Loucy (cell line): ENCODE measurements at regions not wholly inside any gene's neighbourhood (a gene's known extent, or its start where the extent isn't known, plus 50 kb on each side); places are given as distances from the start of the nearest gene placed in this dataset.

Source experiments
- H2AFZ ChIP-seq: fragments of 200-600 bp; sonication (generic); 2 replicates; pipeline ENCODE4 v1.6.0; 2016; ENCODE audit warnings: antibody characterized with exemption, mild to moderate bottlenecking, low read length, moderate library complexity
- H3F3A ChIP-seq: fragments of 200-600 bp; 2 replicates; pipeline ENCODE4 v1.6.0; 2016; ENCODE audit warnings: antibody characterized with exemption, low read depth, mild to moderate bottlenecking
- H3K27me3 ChIP-seq: fragments of 200-600 bp; sonication (generic); 2 replicates; pipeline ENCODE4 v1.6.1; 2014; ENCODE audit warnings: low read length, mild to moderate bottlenecking; ENCODE audit not compliant: insufficient read depth, poor library complexity, severe bottlenecking
- H3K36me3 ChIP-seq: fragments of 200-600 bp; sonication (generic); 2 replicates; pipeline ENCODE4 v1.6.1; 2016; ENCODE audit warnings: low read length; ENCODE audit not compliant: insufficient read depth
- H3K4me1 ChIP-seq: fragments of 200-600 bp; sonication (generic); 2 replicates; pipeline ENCODE4 v1.5.1; 2014; ENCODE audit warnings: low read length, mild to moderate bottlenecking; ENCODE audit not compliant: insufficient read depth, poor library complexity, severe bottlenecking
- H3K4me2 ChIP-seq: fragments of 200-600 bp; sonication (generic); 2 replicates; pipeline ENCODE4 v1.6.0; 2014; ENCODE audit warnings: antibody characterized with exemption, low read length, low read depth, mild to moderate bottlenecking; ENCODE audit not compliant: poor library complexity, severe bottlenecking
- H3K4me3 ChIP-seq: fragments of 200-600 bp; sonication (generic); 2 replicates; pipeline ENCODE4 v1.5.1; 2014; ENCODE audit warnings: low read length, mild to moderate bottlenecking, mixed read lengths; ENCODE audit not compliant: poor library complexity, severe bottlenecking
- H3K79me2 ChIP-seq: fragments of 200-600 bp; sonication (generic); 2 replicates; pipeline ENCODE4 v1.6.1; 2014; ENCODE audit warnings: low read length; ENCODE audit not compliant: insufficient read depth
- H3K9ac ChIP-seq: fragments of 200-600 bp; sonication (generic); 2 replicates; pipeline ENCODE4 v1.6.0; 2014; ENCODE audit warnings: mild to moderate bottlenecking, low read depth, low read length, moderate library complexity; ENCODE audit not compliant: poor library complexity, severe bottlenecking
- H3K9me2 ChIP-seq: fragments of 200-600 bp; sonication (generic); replicated peaks from 2 replicates; pipeline ENCODE4 v1.6.1; 2016; ENCODE audit warnings: low read depth, low read length, mixed read lengths
- H3K9me3 ChIP-seq: fragments of 200-600 bp; sonication (generic); 2 replicates; pipeline ENCODE4 v1.6.1; 2014; ENCODE audit warnings: mild to moderate bottlenecking, antibody characterized with exemption, low read length, low read depth; ENCODE audit not compliant: insufficient read depth
- H4K20me1 ChIP-seq: fragments of 200-600 bp; sonication (generic); 2 replicates; pipeline ENCODE4 v1.6.0; 2014; ENCODE audit warnings: antibody characterized with exemption, low read length, mild to moderate bottlenecking; ENCODE audit not compliant: insufficient read depth, poor library complexity, severe bottlenecking
- CTCF ChIP-seq: fragments of 200-600 bp; sonication (generic); conservative IDR thresholded peaks from 2 replicates; pipeline ENCODE4 v1.5.1; 2014; ENCODE audit warnings: mild to moderate bottlenecking, antibody characterized with exemption, low read length
- EZH2phosphoT487 ChIP-seq: fragments of 200-600 bp; IDR thresholded peaks from 2 replicates; pipeline ENCODE4 v1.6.1; 2018; ENCODE audit warnings: antibody characterized with exemption, mild to moderate bottlenecking, moderate library complexity, borderline replicate concordance

- no peaks in the 10 kb centered on the region for H3K79me2 ChIP-seq
- no peak overlapping the region for H3K4me3 ChIP-seq
- no peaks in the 10 kb centered on the region for H3K9me2 ChIP-seq
- no peaks in the 10 kb centered on the region for H3K4me1 ChIP-seq
- no peaks in the 10 kb centered on the region for H3K27me3 ChIP-seq
- no peak overlapping the region for H3K9ac ChIP-seq
- H3F3A ChIP-seq: no peaks in the 10 kb centered on the region
- TF ChIP-seq EZH2phosphoT487 (no peak), CTCF (no peak)
- no peak overlapping the region for H3K4me2 ChIP-seq
- H4K20me1 ChIP-seq: no peaks in the 10 kb centered on the region
- no peak overlapping the region for H2AFZ ChIP-seq
- H3K36me3 ChIP-seq: no peaks in the 10 kb centered on the region
- H3K9me3 ChIP-seq: no peaks in the 10 kb centered on the region
Measured at GRCh38 chr2:59204040-59204439, 962.9 kb upstream of the FANCL start.

GRCh38 chr2:59196491-59196890, 955.4 kb upstream of the FANCL start:
- H3K79me2 ChIP-seq: no peaks in the 10 kb centered on the region
- no peak overlapping the region for H3K4me2 ChIP-seq
- H3K9ac ChIP-seq: no peak overlapping the region
- no peak overlapping the region for H3K4me3 ChIP-seq
- TF ChIP-seq CTCF: no peak
- TF ChIP-seq EZH2phosphoT487: no peak
- H3K9me2 ChIP-seq: no peaks in the 10 kb centered on the region
- no peaks in the 10 kb centered on the region for H4K20me1 ChIP-seq
- H3K36me3 ChIP-seq: no peaks in the 10 kb centered on the region
- H3K27me3 ChIP-seq: no peaks in the 10 kb centered on the region
- no peaks in the 10 kb centered on the region for H3F3A ChIP-seq
- H3K4me1 ChIP-seq: no peaks in the 10 kb centered on the region
- no peak overlapping the region for H2AFZ ChIP-seq
- H3K9me3 ChIP-seq: no peaks in the 10 kb centered on the region

- no peaks in the 10 kb centered on the region for H3K9me2 ChIP-seq
- no peak overlapping the region for H3K9ac ChIP-seq
- no peaks in the 10 kb centered on the region for H3K36me3 ChIP-seq
- H3F3A ChIP-seq: no peaks in the 10 kb centered on the region
- H3K4me2 ChIP-seq: no peak overlapping the region
- H3K4me1 ChIP-seq: no peaks in the 10 kb centered on the region
- no peaks in the 10 kb centered on the region for H3K27me3 ChIP-seq
- H3K4me3 ChIP-seq: no peak overlapping the region
- no peak for TF ChIP-seq CTCF
- TF ChIP-seq EZH2phosphoT487: no peak
- no peaks in the 10 kb centered on the region for H4K20me1 ChIP-seq
- H3K9me3 ChIP-seq: no peaks in the 10 kb centered on the region
- H2AFZ ChIP-seq: no peak overlapping the region
- no peaks in the 10 kb centered on the region for H3K79me2 ChIP-seq
Measured at GRCh38 chr2:59195851-59196250, 954.7 kb upstream of the FANCL start.
